GM12873 (cell line): ENCODE measurements at regions not wholly inside any gene's neighbourhood (a gene's known extent, or its start where the extent isn't known, plus 50 kb on each side); places are given as distances from the start of the nearest gene placed in this dataset.

ENCODE experiments used
- CTCF ChIP-seq: IDR thresholded peaks from 2 replicates; pipeline ENCODE4 v1.5.1; 2012; ENCODE audit warnings: low read depth, mild to moderate bottlenecking, moderate library complexity, low read length, control low read depth; ENCODE audit not compliant: insufficient read depth; ENCODE audit errors: missing control alignments

GRCh38 chr4:55017406-55017805 is 108.0 kb downstream of the KDR start:
- no peak for TF ChIP-seq CTCF

GRCh38 chr4:55016131-55016530 is 109.3 kb downstream of the KDR start:
- TF ChIP-seq CTCF = no peak

GRCh38 chr4:55014876-55015275 is 110.5 kb downstream of the KDR start:
- TF ChIP-seq CTCF = no peak

GRCh38 chr4:55013431-55013955 is 111.9 kb downstream of the KDR start:
- no peak for TF ChIP-seq CTCF

- no peak for TF ChIP-seq CTCF
These were observed 112.8 kb downstream of the KDR start for GRCh38 chr4:55012363-55013230.

- no peak for TF ChIP-seq CTCF
These were observed 113.6 kb downstream of the KDR start for GRCh38 chr4:55011761-55012160.

- TF ChIP-seq CTCF = no peak
These were observed 114.8 kb downstream of the KDR start for GRCh38 chr4:55010550-55010949.
